ENCODE measurements at regions not wholly inside any gene's neighbourhood (a gene's known extent, or its start where the extent isn't known, plus 50 kb on each side); places are given as distances from the start of the nearest gene placed in this dataset.

GRCh38 chr3:8365541-8365940 is 136.1 kb upstream of the LMCD1 start:
- DNase-seq (ENCODE audit: low spot score), result no peak
- Histone ChIP-seq H3K27ac (ENCODE audit: low read depth, low read length, poor library complexity, severe bottlenecking) (no peak overlapping the region), H3K4me2 (ENCODE audit: low read length) (no peak overlapping the region), H2AFZ (ENCODE audit: low read length) (no peak overlapping the region), H4K20me1 (ENCODE audit: insufficient read depth, low read length) (no peaks in the 10 kb centered on the region), H3K9me3 (ENCODE audit: low read length) (no peaks in the 10 kb centered on the region), H3K9me2 (ENCODE audit: insufficient read depth, low read length) (no peaks in the 10 kb centered on the region), H3K4me3 (ENCODE audit: low read depth, low read length, poor library complexity, severe bottlenecking) (no peak overlapping the region), H3K4me1 (ENCODE audit: insufficient read depth, low read length, poor library complexity, severe bottlenecking) (no peaks in the 10 kb centered on the region), H3K36me3 (ENCODE audit: insufficient read depth, low read length) (no peaks in the 10 kb centered on the region), H3K79me2 (ENCODE audit: insufficient read depth, low read depth, low read length) (no peaks in the 10 kb centered on the region)
- ChIA-PET POLR2A (interaction anchor here (0.6 kb wide), 2 partner anchors 65 to 85 kb away, joined by 3 to 4 read pairs; no protein-coding TSS in a partner anchor), CTCF (ENCODE audit: unreplicated experiment) (no interaction called here)
- TF ChIP-seq CTCF (conservative IDR thresholded peaks at IDR 0.05; ENCODE audit: low read length), result no peak
- no peak for TF ChIP-seq EZH2phosphoT487 (IDR thresholded peaks at IDR 0.05; ENCODE audit: borderline replicate concordance, low read depth, low read length)
- no TSS peak for BruUV-seq (replicated peaks)
- intact Hi-C loops (cut with micrococcal nuclease; ENCODE audit: unreplicated experiment), result loop anchor here (10.0 kb wide), 1 partner anchor 1611 kb away; no protein-coding TSS in a partner anchor

- Histone ChIP-seq H3K9me3 (ENCODE audit: low read length) (no peaks in the 10 kb centered on the region), H4K20me1 (ENCODE audit: insufficient read depth, low read length) (no peaks in the 10 kb centered on the region), H3K4me1 (ENCODE audit: insufficient read depth, low read length, poor library complexity, severe bottlenecking) (no peaks in the 10 kb centered on the region), H3K4me2 (ENCODE audit: low read length) (no peak overlapping the region), H2AFZ (ENCODE audit: low read length) (no peak overlapping the region), H3K79me2 (ENCODE audit: insufficient read depth, low read depth, low read length) (no peaks in the 10 kb centered on the region), H3K9me2 (ENCODE audit: insufficient read depth, low read length) (no peaks in the 10 kb centered on the region), H3K4me3 (ENCODE audit: low read depth, low read length, poor library complexity, severe bottlenecking) (no peak overlapping the region), H3K27ac (ENCODE audit: low read depth, low read length, poor library complexity, severe bottlenecking) (no peak overlapping the region), H3K36me3 (ENCODE audit: insufficient read depth, low read length) (no peaks in the 10 kb centered on the region)
- ChIA-PET POLR2A (no interaction called here), CTCF (ENCODE audit: unreplicated experiment) (no interaction called here)
- intact Hi-C loops (cut with micrococcal nuclease; ENCODE audit: unreplicated experiment), result loop anchor here (10.0 kb wide), 1 partner anchor 1612 kb away; no protein-coding TSS in a partner anchor
- no peak for TF ChIP-seq EZH2phosphoT487 (IDR thresholded peaks at IDR 0.05; ENCODE audit: borderline replicate concordance, low read depth, low read length)
- TF ChIP-seq CTCF (conservative IDR thresholded peaks at IDR 0.05; ENCODE audit: low read length), result no peak
- DNase-seq (ENCODE audit: low spot score), result no peak
- BruUV-seq (replicated peaks), result no TSS peak
Observed at GRCh38 chr3:8366219-8366810, 135.3 kb upstream of the LMCD1 start.

GRCh38 chr3:8368598-8368997 is 133.0 kb upstream of the LMCD1 start:
- Histone ChIP-seq H3K4me1 (ENCODE audit: insufficient read depth, low read length, poor library complexity, severe bottlenecking) (no peaks in the 10 kb centered on the region), H4K20me1 (ENCODE audit: insufficient read depth, low read length) (no peaks in the 10 kb centered on the region), H3K9me3 (ENCODE audit: low read length) (no peaks in the 10 kb centered on the region), H3K36me3 (ENCODE audit: insufficient read depth, low read length) (no peaks in the 10 kb centered on the region), H3K9me2 (ENCODE audit: insufficient read depth, low read length) (no peaks in the 10 kb centered on the region), H3K4me3 (ENCODE audit: low read depth, low read length, poor library complexity, severe bottlenecking) (no peak overlapping the region), H3K79me2 (ENCODE audit: insufficient read depth, low read depth, low read length) (no peaks in the 10 kb centered on the region), H3K4me2 (ENCODE audit: low read length) (no peak overlapping the region), H3K27ac (ENCODE audit: low read depth, low read length, poor library complexity, severe bottlenecking) (no peak overlapping the region), H2AFZ (ENCODE audit: low read length) (no peak overlapping the region)
- intact Hi-C loops (cut with micrococcal nuclease; ENCODE audit: unreplicated experiment), result loop anchor here (10.0 kb wide), 1 partner anchor 1614 kb away; no protein-coding TSS in a partner anchor
- no peak for DNase-seq (ENCODE audit: low spot score)
- TF ChIP-seq CTCF (conservative IDR thresholded peaks at IDR 0.05; ENCODE audit: low read length) (no peak), EZH2phosphoT487 (IDR thresholded peaks at IDR 0.05; ENCODE audit: borderline replicate concordance, low read depth, low read length) (no peak)
- ChIA-PET CTCF (ENCODE audit: unreplicated experiment) (no interaction called here), POLR2A (no interaction called here)
- BruUV-seq (replicated peaks), result no TSS peak

Measured in OCI-LY7 (cell line).